K562 (cell line): ENCODE measurements at regions not wholly inside any gene's neighbourhood (a gene's known extent, or its start where the extent isn't known, plus 50 kb on each side); places are given as distances from the start of the nearest gene placed in this dataset. TPM values are rescaled to one million over a fixed set of nuclear protein-coding genes. Genes with fewer than 3 reads are reported as not detected.

Experiments used
- small RNA-seq: library from RNA; depleted of rRNA; stranded (forward); fragments of <200 nt; gene quantifications from one replicate; pipeline ENCODE3, GENCODE V24; 2014

Small RNAs in the stretch of these regions (small RNA-seq; reads per million reads assigned to genes)
- not detected for gene AC022513.1
